Karpas-422 (cell line): ENCODE measurements at regions not wholly inside any gene's neighbourhood (a gene's known extent, or its start where the extent isn't known, plus 50 kb on each side); places are given as distances from the start of the nearest gene placed in this dataset.

Source experiments
- DNase-seq: peaks from one replicate; pipeline ENCODE4 v3.0.0-alpha.2; 2015
- H2AFZ ChIP-seq: fragments of 200-600 bp; sonication (generic); 2 replicates; pipeline ENCODE4 v1.6.1; 2014; ENCODE audit warnings: antibody characterized with exemption, low read length, mixed read lengths
- H3K27ac ChIP-seq: fragments of 200-600 bp; sonication (generic); 2 replicates; pipeline ENCODE4 v1.5.1; 2014; ENCODE audit warnings: mild to moderate bottlenecking, low read length, moderate library complexity
- H3K27me3 ChIP-seq: fragments of 200-600 bp; sonication (generic); 2 replicates; pipeline ENCODE4 v1.6.1; 2014; ENCODE audit warnings: low read length, mixed read lengths
- H3K36me3 ChIP-seq: fragments of 200-600 bp; sonication (generic); 2 replicates; pipeline ENCODE4 v1.6.1; 2014; ENCODE audit warnings: low read length, mixed read lengths; ENCODE audit not compliant: insufficient read depth
- H3K4me1 ChIP-seq: fragments of 200-600 bp; sonication (generic); 2 replicates; pipeline ENCODE4 v1.6.1; 2014; ENCODE audit warnings: mild to moderate bottlenecking, low read length, mixed read lengths
- H3K4me2 ChIP-seq: fragments of 200-600 bp; sonication (generic); 2 replicates; pipeline ENCODE4 v1.6.1; 2014; ENCODE audit warnings: low read length, low read depth, mild to moderate bottlenecking; ENCODE audit not compliant: poor library complexity, severe bottlenecking
- H3K4me3 ChIP-seq: fragments of 200-600 bp; sonication (generic); 2 replicates; pipeline ENCODE4 v1.5.1; 2014; ENCODE audit warnings: mild to moderate bottlenecking, antibody characterized with exemption, low read length, mixed read lengths
- H3K79me2 ChIP-seq: fragments of 200-600 bp; sonication (generic); 2 replicates; pipeline ENCODE4 v1.6.1; 2014; ENCODE audit warnings: mild to moderate bottlenecking, low read length, mixed read lengths
- H3K9ac ChIP-seq: fragments of 200-600 bp; sonication (generic); 2 replicates; pipeline ENCODE4 v1.6.0; 2014; ENCODE audit warnings: low read length
- H3K9me2 ChIP-seq: fragments of 200-600 bp; sonication (generic), shearing (Covaris generic); replicated peaks from 2 replicates; pipeline ENCODE4 v1.6.0; 2014; ENCODE audit warnings: mild to moderate bottlenecking, low read length, moderate library complexity; ENCODE audit not compliant: insufficient read depth
- H3K9me3 ChIP-seq: fragments of 300-700, 200-600 bp; sonication (generic); 2 replicates; pipeline ENCODE4 v1.6.1; 2014; ENCODE audit warnings: low read length, mixed read lengths
- H4K20me1 ChIP-seq: fragments of 200-600 bp; sonication (generic); 2 replicates; pipeline ENCODE4 v1.6.1; 2014; ENCODE audit warnings: mild to moderate bottlenecking, antibody characterized with exemption, low read length, low read depth; ENCODE audit not compliant: insufficient read depth

DNA sequence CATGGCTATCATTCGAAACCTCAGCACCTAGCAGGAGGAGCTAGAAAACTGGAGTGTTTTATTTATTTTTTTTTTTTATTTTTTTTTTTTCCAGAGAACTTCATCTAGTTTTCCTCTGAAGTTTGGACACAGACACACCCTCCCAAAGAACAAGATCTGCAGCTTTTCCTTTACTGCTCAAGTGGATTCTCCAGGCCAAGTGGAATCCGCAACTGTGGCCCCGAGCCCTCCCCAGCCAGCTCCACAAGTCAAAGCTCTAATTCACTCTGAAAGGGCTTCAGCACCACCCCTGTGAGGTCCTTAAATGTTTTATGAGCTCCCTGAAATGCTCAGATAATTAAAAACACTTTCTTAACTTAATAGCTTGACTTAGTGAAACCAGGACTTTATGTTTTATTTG, 332.1 kb upstream of the DYNLRB2 start:
- no peak for DNase-seq
- H3K4me3 ChIP-seq: no peak overlapping the region
- H2AFZ ChIP-seq: no peak overlapping the region
- H3K9me3 ChIP-seq: no peaks in the 10 kb centered on the region
- H3K27me3 ChIP-seq: no peaks in the 10 kb centered on the region
- no peaks in the 10 kb centered on the region for H3K9me2 ChIP-seq
- H4K20me1 ChIP-seq: no peaks in the 10 kb centered on the region
- no peaks in the 10 kb centered on the region for H3K79me2 ChIP-seq
- H3K4me1 ChIP-seq: no peaks in the 10 kb centered on the region
- no peak overlapping the region for H3K4me2 ChIP-seq
- H3K27ac ChIP-seq: no peak overlapping the region
- no peak overlapping the region for H3K9ac ChIP-seq
- no peaks in the 10 kb centered on the region for H3K36me3 ChIP-seq

DNA sequence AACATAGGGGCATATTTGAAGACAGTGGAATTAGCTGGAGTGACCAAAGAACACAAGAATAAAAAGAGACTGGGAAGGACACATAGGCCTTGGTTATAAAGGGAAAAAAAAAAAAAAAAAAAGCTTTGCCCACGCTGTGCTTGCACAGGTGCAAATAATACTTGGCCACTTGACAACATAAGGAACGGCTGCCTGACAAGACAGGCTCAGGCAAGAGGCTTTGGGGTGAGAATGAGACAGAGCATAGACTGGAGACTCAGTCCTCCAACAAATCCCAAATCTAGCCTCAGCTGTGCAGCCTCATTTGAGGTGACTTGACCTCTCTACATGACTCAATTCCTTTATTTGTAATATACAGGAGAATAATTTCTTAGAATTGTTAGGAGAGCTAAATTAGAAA, 332.8 kb upstream of the DYNLRB2 start:
- Histone ChIP-seq H4K20me1 (no peaks in the 10 kb centered on the region), H3K9me3 (no peaks in the 10 kb centered on the region), H3K9ac (no peak overlapping the region), H2AFZ (no peak overlapping the region), H3K4me1 (no peaks in the 10 kb centered on the region), H3K27ac (no peak overlapping the region), H3K27me3 (no peaks in the 10 kb centered on the region), H3K79me2 (no peaks in the 10 kb centered on the region), H3K9me2 (no peaks in the 10 kb centered on the region), H3K4me2 (no peak overlapping the region), H3K4me3 (no peak overlapping the region), H3K36me3 (no peaks in the 10 kb centered on the region)
- DNase-seq: no peak

DNA sequence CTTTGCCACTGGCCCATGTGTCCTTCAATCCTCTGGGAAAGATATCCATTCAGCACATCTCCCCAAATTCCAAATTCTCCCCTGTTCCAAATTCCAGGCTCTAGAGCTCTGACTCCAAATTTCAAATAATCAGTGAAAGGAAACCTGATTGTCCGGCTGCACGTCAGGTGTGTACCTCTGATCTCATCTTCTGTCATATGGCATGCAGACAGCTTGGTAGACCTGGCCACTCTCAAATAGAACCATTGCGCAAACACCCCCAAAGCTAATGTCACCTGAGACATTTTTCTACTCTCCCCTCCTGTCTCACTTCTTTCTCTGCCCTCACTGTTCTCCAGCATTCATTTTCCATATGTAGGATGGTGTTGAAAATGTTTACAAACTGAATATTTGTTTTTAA, 337.0 kb upstream of the DYNLRB2 start:
- Histone ChIP-seq H3K9ac (no peak overlapping the region), H3K27me3 (no peaks in the 10 kb centered on the region), H3K9me3 (no peaks in the 10 kb centered on the region), H3K4me3 (no peak overlapping the region), H3K9me2 (no peaks in the 10 kb centered on the region), H3K79me2 (no peaks in the 10 kb centered on the region), H4K20me1 (no peaks in the 10 kb centered on the region), H3K4me2 (no peak overlapping the region), H3K36me3 (no peaks in the 10 kb centered on the region), H2AFZ (no peak overlapping the region), H3K27ac (no peak overlapping the region), H3K4me1 (no peaks in the 10 kb centered on the region)
- DNase-seq: no peak

DNA sequence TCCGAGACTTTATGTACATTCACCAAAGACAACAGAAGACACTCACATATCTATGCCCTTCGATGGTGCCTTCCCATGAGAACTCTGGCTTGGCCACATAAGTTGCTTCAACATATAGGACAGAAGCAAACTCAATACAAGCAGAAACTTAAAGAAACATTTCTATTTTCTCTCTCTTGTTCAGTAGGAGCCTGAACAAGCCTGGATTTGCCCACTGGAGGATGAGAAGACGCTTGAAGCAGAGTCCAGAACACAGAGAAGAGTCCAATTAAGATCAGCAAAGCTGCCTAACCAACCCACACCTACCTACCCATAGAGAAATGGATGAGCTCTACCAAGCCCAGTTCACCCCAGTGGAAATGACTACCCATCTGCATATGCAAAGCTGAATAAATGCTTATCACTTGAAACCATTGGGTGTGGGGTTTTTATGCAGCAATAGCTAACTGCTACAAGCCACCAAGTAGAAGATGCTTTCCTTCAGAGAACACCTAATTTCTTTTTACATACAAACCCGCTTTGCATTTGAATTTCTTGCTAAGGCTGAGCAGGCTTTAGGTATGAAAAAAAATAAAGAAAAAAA, 337.9 kb upstream of the DYNLRB2 start:
- no peaks in the 10 kb centered on the region for H3K9me2 ChIP-seq
- no peaks in the 10 kb centered on the region for H4K20me1 ChIP-seq
- H3K4me1 ChIP-seq: no peaks in the 10 kb centered on the region
- no peak for DNase-seq
- no peak overlapping the region for H2AFZ ChIP-seq
- H3K27me3 ChIP-seq: no peaks in the 10 kb centered on the region
- H3K4me2 ChIP-seq: no peak overlapping the region
- H3K36me3 ChIP-seq: no peaks in the 10 kb centered on the region
- H3K9ac ChIP-seq: no peak overlapping the region
- no peak overlapping the region for H3K4me3 ChIP-seq
- H3K9me3 ChIP-seq: no peaks in the 10 kb centered on the region
- no peaks in the 10 kb centered on the region for H3K79me2 ChIP-seq
- no peak overlapping the region for H3K27ac ChIP-seq

DNA sequence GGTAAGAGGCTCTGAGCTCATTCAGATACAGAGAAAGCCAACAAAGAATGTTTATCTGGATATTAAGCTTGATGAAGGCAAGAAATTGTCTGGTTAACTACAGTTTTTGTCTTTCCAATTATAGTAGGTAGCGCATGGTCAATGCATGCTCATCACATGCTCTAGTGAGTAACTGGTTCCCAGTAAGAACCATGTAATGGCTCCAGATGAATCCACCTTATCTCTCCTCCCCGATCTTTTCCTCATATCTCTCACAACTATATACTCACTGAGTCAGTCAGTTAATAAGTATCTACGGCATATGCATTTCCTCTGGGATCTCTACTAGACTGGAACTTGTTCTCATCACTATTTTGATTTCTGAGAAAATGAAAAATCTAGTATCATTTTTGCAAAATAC, 340.7 kb upstream of the DYNLRB2 start:
- Histone ChIP-seq H3K9me3 (no peaks in the 10 kb centered on the region), H3K9ac (no peak overlapping the region), H3K9me2 (no peaks in the 10 kb centered on the region), H3K27ac (no peak overlapping the region), H2AFZ (no peak overlapping the region), H3K36me3 (no peaks in the 10 kb centered on the region), H3K4me2 (no peak overlapping the region), H3K27me3 (no peaks in the 10 kb centered on the region), H4K20me1 (no peaks in the 10 kb centered on the region), H3K4me1 (no peaks in the 10 kb centered on the region), H3K4me3 (no peak overlapping the region), H3K79me2 (no peaks in the 10 kb centered on the region)
- no peak for DNase-seq

DNA sequence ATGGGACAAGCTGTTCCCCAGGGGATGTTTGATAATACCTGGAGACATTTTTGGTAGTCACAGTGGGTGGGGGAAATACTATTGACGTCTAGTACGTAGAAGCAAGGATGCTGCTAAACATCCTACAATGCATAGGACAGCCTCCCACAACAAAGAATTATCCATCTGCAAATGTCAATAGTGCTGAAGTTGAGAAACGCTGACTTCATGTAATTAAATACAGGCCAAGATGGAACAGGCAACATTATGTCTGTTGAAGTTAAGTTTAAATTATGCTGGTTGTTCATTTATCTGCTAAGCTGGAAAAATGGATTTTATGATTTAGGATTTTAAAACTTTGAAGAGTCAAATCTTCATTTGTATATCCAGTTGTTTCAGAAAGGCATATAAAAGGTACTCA, 341.2 kb upstream of the DYNLRB2 start:
- H3K4me3 ChIP-seq: no peak overlapping the region
- no peak for DNase-seq
- no peaks in the 10 kb centered on the region for H3K36me3 ChIP-seq
- no peaks in the 10 kb centered on the region for H3K9me3 ChIP-seq
- H3K9me2 ChIP-seq: no peaks in the 10 kb centered on the region
- no peak overlapping the region for H3K4me2 ChIP-seq
- H3K27me3 ChIP-seq: no peaks in the 10 kb centered on the region
- no peaks in the 10 kb centered on the region for H3K4me1 ChIP-seq
- no peaks in the 10 kb centered on the region for H3K79me2 ChIP-seq
- no peak overlapping the region for H2AFZ ChIP-seq
- H3K9ac ChIP-seq: no peak overlapping the region
- no peak overlapping the region for H3K27ac ChIP-seq
- no peaks in the 10 kb centered on the region for H4K20me1 ChIP-seq

DNA sequence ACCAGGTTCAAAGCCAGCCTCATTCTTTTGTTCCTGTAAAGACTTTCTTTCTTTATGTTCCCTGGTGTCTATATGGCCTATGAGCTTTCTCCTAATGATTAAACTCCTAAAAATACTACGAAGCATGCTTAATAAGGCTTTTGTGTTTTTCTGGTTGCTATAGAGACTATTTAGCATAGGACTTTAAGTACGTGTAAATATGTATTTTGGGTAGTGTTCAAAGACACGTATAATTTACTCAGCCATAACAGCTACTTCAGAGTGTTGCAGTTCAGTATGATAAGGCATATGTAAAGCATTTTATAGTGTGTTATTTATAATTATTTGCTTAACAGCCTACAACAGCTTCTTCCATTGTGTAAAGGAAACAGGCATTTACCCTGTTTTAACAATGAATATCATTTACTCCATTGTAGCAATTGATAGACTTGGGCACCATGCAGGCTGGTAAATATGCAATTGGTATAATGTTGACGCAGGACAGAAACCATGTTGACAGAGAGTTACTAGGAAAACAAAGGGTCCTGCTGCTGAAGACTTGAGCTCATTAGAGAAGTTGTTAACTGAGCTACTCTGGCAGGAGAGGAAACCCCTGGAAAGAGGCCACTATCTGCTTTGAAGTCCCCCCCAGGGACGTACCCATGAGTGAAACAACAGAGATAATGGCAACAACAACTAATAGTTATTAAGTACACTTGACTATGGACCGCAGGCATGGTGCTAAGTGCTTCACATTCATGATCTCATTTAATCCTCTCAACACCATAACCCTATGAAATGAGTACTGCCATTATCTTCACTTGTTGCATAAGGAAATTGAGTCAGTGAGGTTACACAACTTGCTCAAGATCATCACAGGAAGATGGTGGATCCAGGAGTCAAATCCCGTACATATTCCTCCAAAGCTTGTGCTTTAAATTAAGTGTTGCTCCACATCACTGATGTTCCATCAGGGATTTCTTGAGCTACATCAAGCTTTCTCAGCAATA, 342.2 kb upstream of the DYNLRB2 start:
- H3K36me3 ChIP-seq: no peaks in the 10 kb centered on the region
- no peak overlapping the region for H2AFZ ChIP-seq
- no peak for DNase-seq
- no peaks in the 10 kb centered on the region for H4K20me1 ChIP-seq
- H3K9me3 ChIP-seq: no peaks in the 10 kb centered on the region
- no peak overlapping the region for H3K27ac ChIP-seq
- no peak overlapping the region for H3K4me2 ChIP-seq
- H3K4me3 ChIP-seq: no peak overlapping the region
- no peak overlapping the region for H3K9ac ChIP-seq
- no peaks in the 10 kb centered on the region for H3K4me1 ChIP-seq
- no peaks in the 10 kb centered on the region for H3K79me2 ChIP-seq
- H3K9me2 ChIP-seq: no peaks in the 10 kb centered on the region
- no peaks in the 10 kb centered on the region for H3K27me3 ChIP-seq

DNA sequence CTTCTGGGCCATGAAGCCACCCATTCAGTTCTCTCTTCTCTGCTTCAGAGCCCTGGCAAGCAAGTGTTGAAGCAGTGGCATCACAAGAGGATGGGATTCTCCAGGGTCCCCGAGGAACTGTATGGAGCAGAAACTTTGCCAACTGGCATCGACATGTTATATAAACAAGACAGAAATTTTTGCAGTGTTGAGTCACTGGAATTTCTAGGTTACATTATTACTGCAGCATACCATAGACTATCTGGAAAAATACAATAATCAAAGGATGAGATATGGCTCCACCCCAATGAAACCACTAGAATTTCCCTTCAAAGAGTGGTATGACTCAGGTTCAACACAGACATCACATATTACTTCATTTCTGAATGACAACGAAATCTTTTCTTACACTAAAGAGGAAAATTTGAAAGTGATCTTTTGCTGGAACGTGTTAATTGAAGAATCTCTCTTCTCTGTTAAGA, 343.0 kb upstream of the DYNLRB2 start:
- no peak for DNase-seq
- Histone ChIP-seq H3K4me3 (no peak overlapping the region), H2AFZ (no peak overlapping the region), H3K4me1 (no peaks in the 10 kb centered on the region), H3K9ac (no peak overlapping the region), H4K20me1 (no peaks in the 10 kb centered on the region), H3K79me2 (no peaks in the 10 kb centered on the region), H3K27me3 (no peaks in the 10 kb centered on the region), H3K27ac (no peak overlapping the region), H3K9me3 (no peaks in the 10 kb centered on the region), H3K4me2 (no peak overlapping the region), H3K9me2 (no peaks in the 10 kb centered on the region), H3K36me3 (no peaks in the 10 kb centered on the region)
